ENCODE measurements at regions not wholly inside any gene's neighbourhood (a gene's known extent, or its start where the extent isn't known, plus 50 kb on each side); places are given as distances from the start of the nearest gene placed in this dataset.
A peak's percentile ranks its signal among the peaks of the same experiment; 100 is the strongest.

- CTCF ChIA-PET = interaction anchor here (1.4 to 2.6 kb wide), 2 partner anchors 9 to 33 kb away, joined by 5 to 8 read pairs; no protein-coding TSS in a partner anchor
These were observed 166.6 kb upstream of the CD180 start for GRCh38 chr5:67363180-67363709.

GRCh38 chr5:67361932-67362729 lies 165.5 kb upstream of the CD180 start:
- Histone ChIP-seq H3K4me3 (ENCODE audit: low read depth in 2 of 2, low read length in 1 of 2) (no peak overlapping the region), H4K20me1 (ENCODE audit: insufficient read depth) (no peaks in the 10 kb centered on the region), H3K79me2 (ENCODE audit: insufficient read depth) (no peaks in the 10 kb centered on the region), H3K27ac (ENCODE audit: low read depth in 2 of 2, low read length in 1 of 2) (peak overlapping the region; percentile 41 to 88; a peak in 3 of 4 replicates), H2AFZ (ENCODE audit: low read depth) (no peak overlapping the region), H3K9ac (no peak overlapping the region), H3K27me3 (ENCODE audit: insufficient read depth) (no peaks in the 10 kb centered on the region), H3K36me3 (replicated peaks in 1 of 2; ENCODE audit: control insufficient read depth in 1 of 2, insufficient read depth in 2 of 2, low read length in 1 of 2) (no peaks in the 10 kb centered on the region), H3K9me2 (no peaks in the 10 kb centered on the region), H3K4me1 (ENCODE audit: control insufficient read depth in 1 of 2, insufficient read depth in 2 of 2, low read depth in 1 of 2, low read length in 1 of 2) (peaks cover 15 to 26% of the 10 kb centered on the region in 2 experiments; a peak in 3 of 4 replicates), H3K9me3 (no peaks in the 10 kb centered on the region), H3K4me2 (peak overlapping the region; percentile 37; the same call in 1 of the 2 replicates), H3F3A (replicated peaks; ENCODE audit: insufficient read depth) (peaks cover 10% of the 10 kb centered on the region)
- 29% methylated on average over 6 of the region's 6 CpGs for WGBS (ENCODE audit: low lambda C conversion rate)
- peak; percentile 49 for DNase-seq
- POLR2A ChIA-PET = interaction anchor here (0.8 kb wide), 1 partner anchor 93 kb away, joined by 3 read pairs; no protein-coding TSS in a partner anchor
- CTCF ChIA-PET = interaction anchor here (0.8 to 2.6 kb wide), 5 partner anchors 10 to 891 kb away, joined by 3 to 8 read pairs (median 4); no protein-coding TSS in a partner anchor
- TF ChIP-seq TEAD4 (IDR thresholded peaks at IDR 0.05; ENCODE audit: borderline replicate concordance, insufficient read depth) (peak; percentile 67; the same call in 1 of the 2 replicates), EP300 (IDR thresholded peaks at IDR 0.05; ENCODE audit: borderline replicate concordance in 1 of 2, low read depth in 1 of 2, low read length in 1 of 2) (peak; percentile 66 to 97; a peak in 3 of 4 replicates), RCOR1 (IDR thresholded peaks at IDR 0.05; ENCODE audit: low read length) (peak; percentile 97), MXI1 (IDR thresholded peaks at IDR 0.05; ENCODE audit: low read depth, low read length) (no peak; the same call in 1 of the 2 replicates), YY1 (IDR thresholded peaks at IDR 0.05; ENCODE audit: low read depth) (no peak), TCF12 (IDR thresholded peaks at IDR 0.05) (peak; percentile 81), RAD21 (IDR thresholded peaks at IDR 0.05; ENCODE audit: low read length) (peak; percentile 30), FOXJ3 (CRISPR knock-in tag; IDR thresholded peaks at IDR 0.05) (peak; percentile 90), POLR2AphosphoS5 (IDR thresholded peaks at IDR 0.05; ENCODE audit: low read depth, low read length) (peak; percentile 75; the same call in 1 of the 2 replicates), CTCF (IDR thresholded peaks at IDR 0.05) (no peak), GATA2 (CRISPR knock-in tag; IDR thresholded peaks at IDR 0.05) (peak; percentile 99), PBX3 (IDR thresholded peaks at IDR 0.05) (peak; percentile 69), SIN3A (IDR thresholded peaks at IDR 0.05; ENCODE audit: borderline replicate concordance, low read depth, low read length) (0 out of 2 replicates have a peak, but pooled peaks have one; percentile 17), TAF1 (IDR thresholded peaks at IDR 0.05; ENCODE audit: borderline replicate concordance, low read depth, low read length) (no peak)

More at GRCh38 chr5:67363180-67363709, 166.6 kb upstream of the CD180 start:
- DNase-seq = no peak
- H3K9me2 ChIP-seq = no peaks in the 10 kb centered on the region
- no peak overlapping the region for H3K9ac ChIP-seq
- no peaks in the 10 kb centered on the region for H3K27me3 ChIP-seq (ENCODE audit: insufficient read depth)
- H3K4me1 ChIP-seq (ENCODE audit: control insufficient read depth in 1 of 2, insufficient read depth in 2 of 2, low read depth in 1 of 2, low read length in 1 of 2) = peaks cover 15 to 26% of the 10 kb centered on the region in 2 experiments; a peak in 3 of 4 replicates
- no peak overlapping the region for H3K4me2 ChIP-seq
- TF ChIP-seq RXRA (IDR thresholded peaks at IDR 0.05; ENCODE audit: borderline replicate concordance, low read depth) (no peak), CTCF (IDR thresholded peaks at IDR 0.05) (no peak), NFIC (IDR thresholded peaks at IDR 0.05; ENCODE audit: borderline replicate concordance) (no peak), TCF12 (IDR thresholded peaks at IDR 0.05) (no peak), SIN3A (IDR thresholded peaks at IDR 0.05; ENCODE audit: borderline replicate concordance, low read depth, low read length) (no peak), MEF2A (IDR thresholded peaks at IDR 0.05; ENCODE audit: borderline replicate concordance, low read depth) (no peak)
- H4K20me1 ChIP-seq (ENCODE audit: insufficient read depth) = no peaks in the 10 kb centered on the region
- no peaks in the 10 kb centered on the region for H3K36me3 ChIP-seq (replicated peaks in 1 of 2; ENCODE audit: control insufficient read depth in 1 of 2, insufficient read depth in 2 of 2, low read length in 1 of 2)
- H3K4me3 ChIP-seq (ENCODE audit: low read depth in 2 of 2, low read length in 1 of 2) = no peak overlapping the region
- H3K9me3 ChIP-seq = no peaks in the 10 kb centered on the region
- WGBS (ENCODE audit: low lambda C conversion rate) = 72% methylated on average over 5 of the region's 5 CpGs
- no peak overlapping the region for H2AFZ ChIP-seq (ENCODE audit: low read depth)
- POLR2A ChIA-PET = no interaction called here
- H3K79me2 ChIP-seq (ENCODE audit: insufficient read depth) = no peaks in the 10 kb centered on the region
- no peak overlapping the region for H3K27ac ChIP-seq (ENCODE audit: low read depth in 2 of 2, low read length in 1 of 2)
- peaks cover 10% of the 10 kb centered on the region for H3F3A ChIP-seq (replicated peaks; ENCODE audit: insufficient read depth)
